Activated CD8-positive, alpha-beta T cell treated with anti-CD3 and anti-CD28 coated beads for 36 hours (primary cell): ENCODE measurements at regions not wholly inside any gene's neighbourhood (a gene's known extent, or its start where the extent isn't known, plus 50 kb on each side); places are given as distances from the start of the nearest gene placed in this dataset.

Experiments
- ATAC-seq: fragments of 200-7000 bp; cut with Tn5 transposase; one replicate; pipeline ENCODE4 v1.10.0; 2021; ENCODE audit warnings: mild to moderate bottlenecking, moderate library complexity
- CTCF ChIA-PET: fragments of 350-600 bp; sonication (Branson Sonifier 250); formaldehyde crosslinking; loops from one replicate; lab custom pipeline; 2021; ENCODE audit warnings: antibody characterized with exemption; lab: Charles Lee
- POLR2A ChIA-PET: fragments of 350-600 bp; sonication (Branson Sonifier 250); formaldehyde crosslinking; loops from one replicate; lab custom pipeline; 2021; ENCODE audit warnings: antibody characterized with exemption; lab: Charles Lee
- DNase-seq: peaks from one replicate; pipeline ENCODE4 v3.0.0-alpha.2; 2020
- H3K27ac Mint-ChIP-seq: one replicate; pipeline ENCODE4 v1.8.0; 2021; ENCODE audit warnings: mild to moderate bottlenecking, mixed read lengths
- H3K27me3 Mint-ChIP-seq: one replicate; pipeline ENCODE4 v1.8.0; 2021; ENCODE audit warnings: mixed read lengths
- H3K36me3 Mint-ChIP-seq: one replicate; pipeline ENCODE4 v1.8.0; 2021; ENCODE audit warnings: low read depth, mixed read lengths
- H3K4me1 Mint-ChIP-seq: one replicate; pipeline ENCODE4 v1.8.0; 2021; ENCODE audit warnings: low read depth, mixed read lengths
- H3K4me3 Mint-ChIP-seq: one replicate; pipeline ENCODE4 v1.8.0; 2021; ENCODE audit warnings: mild to moderate bottlenecking, moderate library complexity, mixed read lengths
- H3K9me3 Mint-ChIP-seq: one replicate; pipeline ENCODE4 v1.8.0; 2021; ENCODE audit warnings: mixed read lengths
- intact Hi-C: fragments of 100-400 bp; cut with micrococcal nuclease; formaldehyde crosslinking; loops from one replicate; pipeline ENCODE4 v1.10.0; 2022
- TF ChIP-seq, protein P1 (sequence below): fragments of 200-600 bp; IDR thresholded peaks from one replicate; pipeline ENCODE4 v1.8.0; 2022; ENCODE audit warnings: antibody characterized with exemption, mild to moderate bottlenecking

DNA sequence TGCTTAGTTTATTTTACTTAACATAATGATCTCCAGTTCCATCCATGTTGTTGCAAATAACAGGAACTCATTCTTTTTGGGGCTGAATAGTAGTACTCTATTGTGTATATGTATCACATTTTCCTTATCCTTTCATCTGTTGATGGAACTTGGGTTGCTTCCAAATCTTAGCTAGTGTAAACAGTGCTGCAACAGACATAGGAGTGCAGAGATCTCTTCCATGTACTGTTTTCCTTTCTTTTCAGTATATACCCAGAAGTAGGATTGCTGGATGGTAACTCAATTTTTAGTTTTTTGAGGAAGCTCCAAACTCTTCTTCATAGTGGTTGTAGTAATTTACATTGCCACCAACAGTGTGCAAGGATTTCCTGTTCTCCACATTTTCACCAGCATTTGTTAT is 138.8 kb upstream of the POC5 start:
- DNase-seq, result no peak
- Mint-ChIP-seq H3K4me1 (no peaks in the 10 kb centered on the region), H3K36me3 (no peaks in the 10 kb centered on the region), H3K27ac (no peak overlapping the region), H3K9me3 (no peaks in the 10 kb centered on the region), H3K4me3 (no peak overlapping the region), H3K27me3 (peaks cover 16% of the 10 kb centered on the region)
- TF ChIP-seq, protein P1, sequence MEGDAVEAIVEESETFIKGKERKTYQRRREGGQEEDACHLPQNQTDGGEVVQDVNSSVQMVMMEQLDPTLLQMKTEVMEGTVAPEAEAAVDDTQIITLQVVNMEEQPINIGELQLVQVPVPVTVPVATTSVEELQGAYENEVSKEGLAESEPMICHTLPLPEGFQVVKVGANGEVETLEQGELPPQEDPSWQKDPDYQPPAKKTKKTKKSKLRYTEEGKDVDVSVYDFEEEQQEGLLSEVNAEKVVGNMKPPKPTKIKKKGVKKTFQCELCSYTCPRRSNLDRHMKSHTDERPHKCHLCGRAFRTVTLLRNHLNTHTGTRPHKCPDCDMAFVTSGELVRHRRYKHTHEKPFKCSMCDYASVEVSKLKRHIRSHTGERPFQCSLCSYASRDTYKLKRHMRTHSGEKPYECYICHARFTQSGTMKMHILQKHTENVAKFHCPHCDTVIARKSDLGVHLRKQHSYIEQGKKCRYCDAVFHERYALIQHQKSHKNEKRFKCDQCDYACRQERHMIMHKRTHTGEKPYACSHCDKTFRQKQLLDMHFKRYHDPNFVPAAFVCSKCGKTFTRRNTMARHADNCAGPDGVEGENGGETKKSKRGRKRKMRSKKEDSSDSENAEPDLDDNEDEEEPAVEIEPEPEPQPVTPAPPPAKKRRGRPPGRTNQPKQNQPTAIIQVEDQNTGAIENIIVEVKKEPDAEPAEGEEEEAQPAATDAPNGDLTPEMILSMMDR, result no peak
- intact Hi-C loops, result no loop called here
- no peak for ATAC-seq
- CTCF ChIA-PET, result no interaction called here
- POLR2A ChIA-PET, result no interaction called here

DNA sequence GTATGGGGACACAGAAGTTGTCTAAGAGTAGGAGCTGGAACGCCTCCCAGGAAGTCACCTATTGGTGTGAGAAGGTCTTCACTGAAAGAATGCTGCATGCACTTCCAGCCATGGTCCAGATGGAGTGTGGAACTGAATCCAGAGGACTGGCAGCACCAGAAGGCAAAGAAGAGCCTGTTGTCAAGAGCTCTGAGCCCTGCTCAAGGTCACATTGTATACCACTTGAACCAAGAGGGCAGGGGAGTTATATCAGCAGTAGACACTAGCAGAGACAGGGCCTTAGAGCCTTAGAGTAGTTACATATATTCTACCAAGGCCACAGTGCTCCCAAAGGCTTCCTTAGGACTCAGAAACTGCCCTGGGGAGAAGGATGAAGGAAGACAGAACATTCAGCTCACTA is 130.8 kb upstream of the POC5 start:
- ChIA-PET POLR2A (no interaction called here), CTCF (no interaction called here)
- H3K9me3 Mint-ChIP-seq, result no peaks in the 10 kb centered on the region
- no peak overlapping the region for H3K27ac Mint-ChIP-seq
- no peaks in the 10 kb centered on the region for H3K4me1 Mint-ChIP-seq
- TF ChIP-seq, protein P1, result no peak
- ATAC-seq, result no peak
- no peaks in the 10 kb centered on the region for H3K36me3 Mint-ChIP-seq
- peaks cover 9% of the 10 kb centered on the region for H3K27me3 Mint-ChIP-seq
- intact Hi-C loops, result no loop called here
- no peak for DNase-seq
- H3K4me3 Mint-ChIP-seq, result no peak overlapping the region

DNA sequence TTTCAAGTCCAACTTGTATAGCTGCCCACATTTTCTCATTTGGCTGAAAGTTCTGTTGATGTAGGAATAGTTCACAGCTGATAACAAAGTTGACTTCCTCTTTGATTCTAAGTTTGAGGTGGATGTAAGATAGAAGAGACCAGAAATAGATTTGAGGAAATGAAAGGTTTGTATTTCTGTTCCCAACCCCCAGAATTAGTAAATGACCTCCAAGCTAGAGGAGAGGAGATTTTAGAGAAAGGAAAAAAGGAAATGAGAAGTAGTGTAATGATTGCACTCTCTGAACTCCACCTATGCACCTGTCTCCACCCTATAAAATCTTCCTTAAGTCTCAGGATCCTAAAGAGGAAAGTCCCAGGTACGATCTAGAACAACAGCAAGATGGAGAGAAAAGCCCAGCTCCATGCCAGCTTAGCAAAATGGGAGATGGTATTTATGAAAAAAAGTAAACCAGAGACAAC is 130.4 kb upstream of the POC5 start:
- no peak overlapping the region for H3K4me3 Mint-ChIP-seq
- ChIA-PET CTCF (no interaction called here), POLR2A (no interaction called here)
- H3K36me3 Mint-ChIP-seq, result no peaks in the 10 kb centered on the region
- intact Hi-C loops, result no loop called here
- no peak for DNase-seq
- no peak for ATAC-seq
- H3K27ac Mint-ChIP-seq, result no peak overlapping the region
- H3K9me3 Mint-ChIP-seq, result no peaks in the 10 kb centered on the region
- no peaks in the 10 kb centered on the region for H3K4me1 Mint-ChIP-seq
- TF ChIP-seq, protein P1, result no peak
- peaks cover 9% of the 10 kb centered on the region for H3K27me3 Mint-ChIP-seq

DNA sequence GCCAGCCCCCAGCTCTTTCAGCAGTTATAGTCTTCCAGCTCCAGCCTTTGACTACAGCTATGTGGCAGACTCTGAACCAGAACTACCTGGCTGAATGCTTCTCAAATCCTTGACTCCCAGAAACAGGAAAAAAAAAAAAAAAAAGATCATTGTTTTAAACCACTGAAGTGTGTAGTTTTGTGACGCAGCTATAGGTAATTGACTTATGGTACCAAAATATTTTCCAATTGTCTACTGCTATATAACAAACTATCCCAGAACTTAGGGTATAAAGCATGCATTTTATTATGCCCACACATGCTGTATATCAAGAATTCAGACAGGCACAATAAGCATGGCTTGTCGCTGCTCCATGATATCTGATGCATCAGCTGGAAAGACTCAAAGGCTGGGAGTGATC is 127.1 kb upstream of the POC5 start:
- intact Hi-C loops, result no loop called here
- Mint-ChIP-seq H3K27me3 (peaks cover 9% of the 10 kb centered on the region), H3K4me1 (no peaks in the 10 kb centered on the region), H3K9me3 (no peaks in the 10 kb centered on the region), H3K36me3 (no peaks in the 10 kb centered on the region), H3K27ac (no peak overlapping the region), H3K4me3 (no peak overlapping the region)
- DNase-seq, result no peak
- TF ChIP-seq, protein P1, result no peak
- ChIA-PET CTCF (interaction anchor here (0.9 kb wide), 1 partner anchor 10 kb away, joined by 3 read pairs; no protein-coding TSS in a partner anchor), POLR2A (no interaction called here)
- no peak for ATAC-seq

DNA sequence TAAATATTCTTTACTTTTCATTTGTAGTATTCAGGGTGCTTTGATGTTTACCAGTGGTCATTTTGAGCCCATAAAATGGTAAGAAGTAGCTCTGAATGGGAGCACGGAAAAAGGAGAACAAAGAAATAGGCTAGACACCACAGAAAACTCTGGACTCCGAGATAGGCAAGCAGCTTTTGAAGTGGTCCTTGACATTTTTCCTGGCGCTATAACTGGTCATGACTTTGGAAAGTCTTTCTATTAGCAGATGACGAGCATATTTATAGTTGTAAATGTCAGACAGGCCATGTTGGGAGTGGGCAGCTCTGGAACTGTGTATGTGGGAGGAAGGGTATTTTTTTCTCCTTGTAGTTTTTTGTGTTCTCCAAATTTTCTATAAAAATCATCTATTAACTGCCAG is 126.1 kb upstream of the POC5 start:
- H3K9me3 Mint-ChIP-seq, result no peaks in the 10 kb centered on the region
- no peak overlapping the region for H3K4me3 Mint-ChIP-seq
- CTCF ChIA-PET, result interaction anchor here (0.9 kb wide), 1 partner anchor 9 kb away, joined by 3 read pairs; no protein-coding TSS in a partner anchor
- H3K27ac Mint-ChIP-seq, result no peak overlapping the region
- ATAC-seq, result no peak
- TF ChIP-seq, protein P1, result no peak
- intact Hi-C loops, result no loop called here
- POLR2A ChIA-PET, result no interaction called here
- peaks cover 9% of the 10 kb centered on the region for H3K27me3 Mint-ChIP-seq
- H3K4me1 Mint-ChIP-seq, result no peaks in the 10 kb centered on the region
- no peak for DNase-seq
- H3K36me3 Mint-ChIP-seq, result no peaks in the 10 kb centered on the region
